Fibroblast of skin of left biceps (primary cell): ENCODE measurements at regions not wholly inside any gene's neighbourhood (a gene's known extent, or its start where the extent isn't known, plus 50 kb on each side); places are given as distances from the start of the nearest gene placed in this dataset.

Experiments used
- DNase-seq, 2 experiments: peaks; one replicate each; pipeline ENCODE4 v3.0.0-alpha.2; 2013; ENCODE audit warnings: low read depth in 2 of 2

- DNase-seq = no peak
Measured at GRCh38 chr3:194993896-194994295, 277.1 kb downstream of the XXYLT1 start.

- no peak for DNase-seq
Measured at GRCh38 chr3:194994551-194994981, 276.4 kb downstream of the XXYLT1 start.

- no peak for DNase-seq
Measured at GRCh38 chr3:194995334-194995733, 275.6 kb downstream of the XXYLT1 start.

GRCh38 chr3:194995922-194996321 lies 275.0 kb downstream of the XXYLT1 start:
- no peak for DNase-seq

GRCh38 chr3:194996746-194997145 lies 274.2 kb downstream of the XXYLT1 start:
- DNase-seq = no peak

GRCh38 chr3:194998417-194998816 lies 272.5 kb downstream of the XXYLT1 start:
- no peak for DNase-seq

GRCh38 chr3:194998948-194999347 lies 272.0 kb downstream of the XXYLT1 start:
- DNase-seq = no peak

GRCh38 chr3:194999491-194999890 lies 271.5 kb downstream of the XXYLT1 start:
- no peak for DNase-seq

GRCh38 chr3:195001261-195001660 lies 269.7 kb downstream of the XXYLT1 start:
- no peak for DNase-seq

- no peak for DNase-seq
Measured at GRCh38 chr3:195001961-195002861, 268.7 kb downstream of the XXYLT1 start.

- DNase-seq = peak; percentile 50 to 57
Measured at GRCh38 chr3:195003006-195003892, 267.7 kb downstream of the XXYLT1 start.

- no peak for DNase-seq
Measured at GRCh38 chr3:195003893-195004289, 267.1 kb downstream of the XXYLT1 start.

- no peak for DNase-seq
Measured at GRCh38 chr3:195004512-195005250, 266.3 kb downstream of the XXYLT1 start.

- no peak for DNase-seq
Measured at GRCh38 chr3:195005251-195005620, 265.7 kb downstream of the XXYLT1 start.

- no peak for DNase-seq
Measured at GRCh38 chr3:195005759-195006510, 265.0 kb downstream of the XXYLT1 start.

- DNase-seq = no peak
Measured at GRCh38 chr3:195007151-195007550, 263.8 kb downstream of the XXYLT1 start.

GRCh38 chr3:195007766-195008165 lies 263.2 kb downstream of the XXYLT1 start:
- no peak for DNase-seq

- no peak for DNase-seq
Measured at GRCh38 chr3:195008816-195009215, 262.1 kb downstream of the XXYLT1 start.

GRCh38 chr3:195009616-195010015 lies 261.3 kb downstream of the XXYLT1 start:
- no peak for DNase-seq

- no peak for DNase-seq
Measured at GRCh38 chr3:195010551-195011100, 260.3 kb downstream of the XXYLT1 start.
